ENCODE measurements at regions not wholly inside any gene's neighbourhood (a gene's known extent, or its start where the extent isn't known, plus 50 kb on each side); places are given as distances from the start of the nearest gene placed in this dataset.

DNA sequence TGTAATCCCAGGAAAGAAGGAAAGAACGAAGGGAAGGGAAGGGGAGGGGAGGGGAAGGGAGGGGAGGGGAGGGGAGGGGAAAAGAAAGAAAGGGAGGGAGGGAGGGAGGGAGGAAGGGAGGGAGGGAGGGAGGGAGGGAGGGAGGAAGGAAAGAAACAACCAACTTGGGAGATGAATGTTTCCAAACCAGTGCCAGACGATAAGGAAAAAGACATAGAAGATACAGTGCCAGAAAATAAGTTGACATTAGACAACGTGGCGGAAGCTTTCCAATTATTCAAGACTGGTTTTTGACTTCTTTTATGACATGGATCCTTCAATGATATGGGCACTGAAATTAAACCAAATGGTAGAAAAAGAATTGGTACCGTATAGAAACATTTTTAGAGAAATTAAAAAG is 181.2 kb upstream of the POU5F2 start:
- DNase-seq (ENCODE audit: low read depth): no peak
- TF ChIP-seq, protein P1, sequence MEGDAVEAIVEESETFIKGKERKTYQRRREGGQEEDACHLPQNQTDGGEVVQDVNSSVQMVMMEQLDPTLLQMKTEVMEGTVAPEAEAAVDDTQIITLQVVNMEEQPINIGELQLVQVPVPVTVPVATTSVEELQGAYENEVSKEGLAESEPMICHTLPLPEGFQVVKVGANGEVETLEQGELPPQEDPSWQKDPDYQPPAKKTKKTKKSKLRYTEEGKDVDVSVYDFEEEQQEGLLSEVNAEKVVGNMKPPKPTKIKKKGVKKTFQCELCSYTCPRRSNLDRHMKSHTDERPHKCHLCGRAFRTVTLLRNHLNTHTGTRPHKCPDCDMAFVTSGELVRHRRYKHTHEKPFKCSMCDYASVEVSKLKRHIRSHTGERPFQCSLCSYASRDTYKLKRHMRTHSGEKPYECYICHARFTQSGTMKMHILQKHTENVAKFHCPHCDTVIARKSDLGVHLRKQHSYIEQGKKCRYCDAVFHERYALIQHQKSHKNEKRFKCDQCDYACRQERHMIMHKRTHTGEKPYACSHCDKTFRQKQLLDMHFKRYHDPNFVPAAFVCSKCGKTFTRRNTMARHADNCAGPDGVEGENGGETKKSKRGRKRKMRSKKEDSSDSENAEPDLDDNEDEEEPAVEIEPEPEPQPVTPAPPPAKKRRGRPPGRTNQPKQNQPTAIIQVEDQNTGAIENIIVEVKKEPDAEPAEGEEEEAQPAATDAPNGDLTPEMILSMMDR (IDR thresholded peaks at IDR 0.05; ENCODE audit: low read length, missing control alignments): no peak
- no peak overlapping the region for H3K4me3 ChIP-seq (replicated peaks; ENCODE audit: low read depth, low read length)

DNA sequence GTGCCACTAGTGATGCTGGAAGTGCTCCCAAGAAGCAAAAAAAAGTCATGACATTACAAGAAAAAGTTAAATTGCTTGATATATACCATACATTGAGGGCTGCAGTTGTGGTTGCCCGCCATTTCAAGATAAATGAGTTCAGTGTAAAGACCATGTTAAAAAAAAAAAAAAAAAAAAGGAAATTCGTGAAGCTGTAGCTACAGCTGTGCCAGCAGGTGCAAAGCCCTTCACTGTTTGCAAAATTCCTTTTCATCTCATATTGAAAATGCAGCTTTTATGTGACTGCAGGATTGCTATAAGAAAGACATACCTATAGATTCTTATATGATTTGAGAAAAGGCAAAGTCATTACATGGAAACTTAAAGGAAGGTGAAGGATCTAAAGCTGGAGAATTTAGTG is 179.6 kb upstream of the POU5F2 start:
- H3K4me3 ChIP-seq (replicated peaks; ENCODE audit: low read depth, low read length): no peak overlapping the region
- DNase-seq (ENCODE audit: low read depth): no peak
- TF ChIP-seq, protein P1 (IDR thresholded peaks at IDR 0.05; ENCODE audit: low read length, missing control alignments): no peak

DNA sequence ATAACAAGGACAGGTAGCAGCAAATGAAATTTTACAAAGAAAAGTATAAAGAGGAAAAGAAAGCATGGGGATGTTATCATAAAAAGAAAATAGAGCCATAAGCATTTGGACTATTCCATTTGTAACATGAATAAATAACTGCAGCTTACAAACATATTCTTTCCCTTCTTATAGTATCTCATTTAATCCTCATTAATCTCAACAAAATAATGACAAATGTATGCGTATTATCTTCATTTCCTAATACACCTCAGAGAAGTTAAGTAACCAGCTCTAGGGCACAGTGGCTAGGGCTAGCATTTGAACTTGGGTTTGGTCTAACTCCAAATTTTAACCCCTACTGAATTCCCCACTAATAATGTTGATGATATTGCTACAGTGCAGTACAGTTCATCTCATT is 175.5 kb upstream of the POU5F2 start:
- H3K4me3 ChIP-seq (replicated peaks; ENCODE audit: low read depth, low read length): no peak overlapping the region
- TF ChIP-seq, protein P1 (IDR thresholded peaks at IDR 0.05; ENCODE audit: low read length, missing control alignments): no peak
- no peak for DNase-seq (ENCODE audit: low read depth)

DNA sequence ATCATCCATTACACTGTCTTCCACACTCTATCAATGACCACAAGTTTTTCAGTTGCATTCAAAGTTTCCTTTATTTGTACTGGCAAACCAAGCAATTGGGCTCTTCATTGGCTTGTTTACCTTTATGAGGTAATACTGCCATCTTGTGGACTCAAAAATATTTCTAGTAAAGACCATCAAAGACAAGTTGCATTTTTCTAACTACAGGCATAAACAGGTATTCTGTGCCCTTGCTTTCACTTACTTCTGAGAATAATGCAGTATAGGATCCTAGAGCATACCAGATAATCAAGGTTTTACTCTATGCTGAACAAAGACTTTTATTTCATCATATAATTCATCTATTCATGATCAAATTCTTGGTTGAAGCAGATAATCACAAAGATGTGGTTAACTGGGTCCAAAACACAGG is 173.7 kb upstream of the POU5F2 start:
- H3K4me3 ChIP-seq (replicated peaks; ENCODE audit: low read depth, low read length): no peak overlapping the region
- TF ChIP-seq, protein P1 (IDR thresholded peaks at IDR 0.05; ENCODE audit: low read length, missing control alignments): peak; percentile 45
- DNase-seq (ENCODE audit: low read depth): peak; percentile 81

DNA sequence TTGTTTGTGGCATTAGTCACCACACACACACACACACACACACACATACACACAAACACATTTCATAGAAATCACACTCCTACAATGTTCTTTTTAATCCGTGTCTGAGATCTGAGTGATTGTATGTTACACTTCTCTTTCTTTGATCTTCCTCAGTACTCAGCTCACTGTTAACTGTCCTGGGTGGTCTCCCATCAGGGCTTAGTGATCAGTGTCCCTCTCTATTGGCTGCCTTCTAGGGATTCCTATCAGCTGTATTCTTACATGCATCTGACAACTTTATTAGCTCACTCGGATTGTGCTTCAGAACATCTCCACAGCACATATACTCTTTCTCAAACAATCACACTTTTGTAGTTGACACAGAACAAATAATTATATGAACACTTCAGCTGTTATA is 170.2 kb upstream of the POU5F2 start:
- DNase-seq (ENCODE audit: low read depth): no peak
- TF ChIP-seq, protein P1 (IDR thresholded peaks at IDR 0.05; ENCODE audit: low read length, missing control alignments): no peak

DNA sequence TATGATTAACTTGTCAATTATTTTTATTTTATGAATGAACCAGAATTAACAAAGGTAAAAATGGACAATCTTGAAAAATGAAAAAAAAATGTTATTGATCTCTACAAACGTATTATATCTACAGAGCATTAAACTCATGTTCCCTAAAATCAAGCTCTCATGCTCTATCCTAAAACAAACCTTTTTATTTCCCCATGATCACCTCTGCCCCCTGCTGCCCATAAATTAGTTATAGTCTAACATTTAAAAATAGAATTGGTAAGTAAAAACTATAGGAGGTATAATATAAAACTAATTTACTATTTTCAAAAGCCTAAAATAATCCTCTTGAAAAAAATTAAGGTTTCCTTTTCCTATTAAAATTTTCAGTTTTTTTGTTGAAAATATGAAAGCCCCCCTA is 168.0 kb upstream of the POU5F2 start:
- TF ChIP-seq, protein P1 (IDR thresholded peaks at IDR 0.05; ENCODE audit: low read length, missing control alignments): peak; percentile 27
- H3K4me3 ChIP-seq (replicated peaks; ENCODE audit: low read depth, low read length): no peak overlapping the region
- DNase-seq (ENCODE audit: low read depth): peak; percentile 38

More for the DNA sequence above, 170.2 kb upstream of the POU5F2 start:
- no peak overlapping the region for H3K4me3 ChIP-seq (replicated peaks; ENCODE audit: low read depth, low read length)

- TF ChIP-seq, protein P1 (IDR thresholded peaks at IDR 0.05; ENCODE audit: low read length, missing control alignments): no peak
- H3K4me3 ChIP-seq (replicated peaks; ENCODE audit: low read depth, low read length): no peak overlapping the region
- no peak for DNase-seq (ENCODE audit: low read depth)
Observed at GRCh38 chr5:93904917-93905316, 163.5 kb upstream of the POU5F2 start.

Measured in fibroblast of pulmonary artery (primary cell).